ENCODE measurements at regions not wholly inside any gene's neighbourhood (a gene's known extent, or its start where the extent isn't known, plus 50 kb on each side); places are given as distances from the start of the nearest gene placed in this dataset.

DNA sequence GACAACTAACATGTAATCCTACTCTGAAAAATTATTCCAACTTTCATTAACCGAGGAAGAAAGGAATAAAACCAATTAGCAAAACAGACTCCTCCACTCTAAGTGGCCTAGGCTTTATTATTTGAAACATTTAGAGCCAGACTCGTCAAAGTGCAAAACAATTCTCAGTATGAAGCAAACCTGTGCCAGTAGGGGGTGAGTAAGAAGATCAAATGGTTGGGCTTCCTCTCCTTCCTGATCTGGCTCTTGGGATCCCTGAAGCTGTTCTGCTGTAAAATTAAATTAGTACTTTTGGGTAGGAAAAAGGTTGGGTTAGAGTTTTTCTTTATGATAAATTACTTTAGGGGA is 177.6 kb upstream of the MAN1A1 start:
- peaks cover 4% of the 10 kb centered on the region; the same call in 1 of the 2 replicates for H3K9me3 ChIP-seq (ENCODE audit: control insufficient read depth, insufficient read depth, low read depth, low read length)
- in situ Hi-C loops (cut with HindIII; ENCODE audit: low pct_unique_long_range_greater_than_20kb, low sequenced_read_pairs) = no loop called here
- BruUV-seq (replicated peaks) = no TSS peak
- intact Hi-C loops (cut with micrococcal nuclease; ENCODE audit: unreplicated experiment) = no loop called here
- ChIA-PET POLR2A (no interaction called here), CTCF (no interaction called here)
- H3K27me3 ChIP-seq (ENCODE audit: control insufficient read depth, insufficient read depth, low read length) = no peaks in the 10 kb centered on the region
- H3K36me3 ChIP-seq (ENCODE audit: control insufficient read depth, insufficient read depth, low read length) = no peaks in the 10 kb centered on the region
- H3K27ac ChIP-seq (ENCODE audit: low read length) = no peak overlapping the region
- TF ChIP-seq SIN3A (IDR thresholded peaks at IDR 0.05; ENCODE audit: borderline replicate concordance, insufficient read depth, low read depth, low read length) (no peak), POLR2AphosphoS5 (IDR thresholded peaks at IDR 0.05; ENCODE audit: low read depth, low read length) (no peak), TCF7L2 (IDR thresholded peaks at IDR 0.05; ENCODE audit: low read depth, low read length) (no peak)
- TF ChIP-seq, protein P1, sequence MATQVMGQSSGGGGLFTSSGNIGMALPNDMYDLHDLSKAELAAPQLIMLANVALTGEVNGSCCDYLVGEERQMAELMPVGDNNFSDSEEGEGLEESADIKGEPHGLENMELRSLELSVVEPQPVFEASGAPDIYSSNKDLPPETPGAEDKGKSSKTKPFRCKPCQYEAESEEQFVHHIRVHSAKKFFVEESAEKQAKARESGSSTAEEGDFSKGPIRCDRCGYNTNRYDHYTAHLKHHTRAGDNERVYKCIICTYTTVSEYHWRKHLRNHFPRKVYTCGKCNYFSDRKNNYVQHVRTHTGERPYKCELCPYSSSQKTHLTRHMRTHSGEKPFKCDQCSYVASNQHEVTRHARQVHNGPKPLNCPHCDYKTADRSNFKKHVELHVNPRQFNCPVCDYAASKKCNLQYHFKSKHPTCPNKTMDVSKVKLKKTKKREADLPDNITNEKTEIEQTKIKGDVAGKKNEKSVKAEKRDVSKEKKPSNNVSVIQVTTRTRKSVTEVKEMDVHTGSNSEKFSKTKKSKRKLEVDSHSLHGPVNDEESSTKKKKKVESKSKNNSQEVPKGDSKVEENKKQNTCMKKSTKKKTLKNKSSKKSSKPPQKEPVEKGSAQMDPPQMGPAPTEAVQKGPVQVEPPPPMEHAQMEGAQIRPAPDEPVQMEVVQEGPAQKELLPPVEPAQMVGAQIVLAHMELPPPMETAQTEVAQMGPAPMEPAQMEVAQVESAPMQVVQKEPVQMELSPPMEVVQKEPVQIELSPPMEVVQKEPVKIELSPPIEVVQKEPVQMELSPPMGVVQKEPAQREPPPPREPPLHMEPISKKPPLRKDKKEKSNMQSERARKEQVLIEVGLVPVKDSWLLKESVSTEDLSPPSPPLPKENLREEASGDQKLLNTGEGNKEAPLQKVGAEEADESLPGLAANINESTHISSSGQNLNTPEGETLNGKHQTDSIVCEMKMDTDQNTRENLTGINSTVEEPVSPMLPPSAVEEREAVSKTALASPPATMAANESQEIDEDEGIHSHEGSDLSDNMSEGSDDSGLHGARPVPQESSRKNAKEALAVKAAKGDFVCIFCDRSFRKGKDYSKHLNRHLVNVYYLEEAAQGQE (IDR thresholded peaks at IDR 0.05; ENCODE audit: insufficient read depth in 1 of 2, low read depth in 2 of 2, low read length in 1 of 2) = no peak
- no peak overlapping the region for H3K4me3 ChIP-seq (ENCODE audit: low read depth in 2 of 2, low read length in 2 of 2)
- no peak for DNase-seq (ENCODE audit: low read depth, low spot score)
- no peaks in the 10 kb centered on the region for H3K4me1 ChIP-seq (ENCODE audit: control insufficient read depth, insufficient read depth, low read length)
- no peak for ATAC-seq

GRCh38 chr6:119526561-119527230 is 177.1 kb upstream of the MAN1A1 start:
- POLR2A ChIA-PET = no interaction called here
- H3K4me1 ChIP-seq (ENCODE audit: control insufficient read depth, insufficient read depth, low read length) = no peaks in the 10 kb centered on the region
- no peak overlapping the region for H3K4me3 ChIP-seq (ENCODE audit: low read depth in 2 of 2, low read length in 2 of 2)
- BruUV-seq (replicated peaks) = no TSS peak
- CTCF ChIA-PET = no interaction called here
- no peak for DNase-seq (ENCODE audit: low read depth, low spot score)
- H3K27me3 ChIP-seq (ENCODE audit: control insufficient read depth, insufficient read depth, low read length) = no peaks in the 10 kb centered on the region
- intact Hi-C loops (cut with micrococcal nuclease; ENCODE audit: unreplicated experiment) = no loop called here
- TF ChIP-seq TCF7L2 (IDR thresholded peaks at IDR 0.05; ENCODE audit: low read depth, low read length) (no peak), SIN3A (IDR thresholded peaks at IDR 0.05; ENCODE audit: borderline replicate concordance, insufficient read depth, low read depth, low read length) (no peak), POLR2AphosphoS5 (IDR thresholded peaks at IDR 0.05; ENCODE audit: low read depth, low read length) (no peak)
- TF ChIP-seq, protein P2, sequence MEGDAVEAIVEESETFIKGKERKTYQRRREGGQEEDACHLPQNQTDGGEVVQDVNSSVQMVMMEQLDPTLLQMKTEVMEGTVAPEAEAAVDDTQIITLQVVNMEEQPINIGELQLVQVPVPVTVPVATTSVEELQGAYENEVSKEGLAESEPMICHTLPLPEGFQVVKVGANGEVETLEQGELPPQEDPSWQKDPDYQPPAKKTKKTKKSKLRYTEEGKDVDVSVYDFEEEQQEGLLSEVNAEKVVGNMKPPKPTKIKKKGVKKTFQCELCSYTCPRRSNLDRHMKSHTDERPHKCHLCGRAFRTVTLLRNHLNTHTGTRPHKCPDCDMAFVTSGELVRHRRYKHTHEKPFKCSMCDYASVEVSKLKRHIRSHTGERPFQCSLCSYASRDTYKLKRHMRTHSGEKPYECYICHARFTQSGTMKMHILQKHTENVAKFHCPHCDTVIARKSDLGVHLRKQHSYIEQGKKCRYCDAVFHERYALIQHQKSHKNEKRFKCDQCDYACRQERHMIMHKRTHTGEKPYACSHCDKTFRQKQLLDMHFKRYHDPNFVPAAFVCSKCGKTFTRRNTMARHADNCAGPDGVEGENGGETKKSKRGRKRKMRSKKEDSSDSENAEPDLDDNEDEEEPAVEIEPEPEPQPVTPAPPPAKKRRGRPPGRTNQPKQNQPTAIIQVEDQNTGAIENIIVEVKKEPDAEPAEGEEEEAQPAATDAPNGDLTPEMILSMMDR (IDR thresholded peaks at IDR 0.05) = no peak
- TF ChIP-seq, protein P1 (IDR thresholded peaks at IDR 0.05; ENCODE audit: insufficient read depth in 1 of 2, low read depth in 2 of 2, low read length in 1 of 2) = no peak
- no peak for ATAC-seq
- H3K27ac ChIP-seq (ENCODE audit: low read length) = no peak overlapping the region
- peaks cover 4% of the 10 kb centered on the region; the same call in 1 of the 2 replicates for H3K9me3 ChIP-seq (ENCODE audit: control insufficient read depth, insufficient read depth, low read depth, low read length)
- no peaks in the 10 kb centered on the region for H3K36me3 ChIP-seq (ENCODE audit: control insufficient read depth, insufficient read depth, low read length)
- in situ Hi-C loops (cut with HindIII; ENCODE audit: low pct_unique_long_range_greater_than_20kb, low sequenced_read_pairs) = no loop called here
